ENCODE measurements at regions not wholly inside any gene's neighbourhood (a gene's known extent, or its start where the extent isn't known, plus 50 kb on each side); places are given as distances from the start of the nearest gene placed in this dataset.

- TF ChIP-seq, protein P1, sequence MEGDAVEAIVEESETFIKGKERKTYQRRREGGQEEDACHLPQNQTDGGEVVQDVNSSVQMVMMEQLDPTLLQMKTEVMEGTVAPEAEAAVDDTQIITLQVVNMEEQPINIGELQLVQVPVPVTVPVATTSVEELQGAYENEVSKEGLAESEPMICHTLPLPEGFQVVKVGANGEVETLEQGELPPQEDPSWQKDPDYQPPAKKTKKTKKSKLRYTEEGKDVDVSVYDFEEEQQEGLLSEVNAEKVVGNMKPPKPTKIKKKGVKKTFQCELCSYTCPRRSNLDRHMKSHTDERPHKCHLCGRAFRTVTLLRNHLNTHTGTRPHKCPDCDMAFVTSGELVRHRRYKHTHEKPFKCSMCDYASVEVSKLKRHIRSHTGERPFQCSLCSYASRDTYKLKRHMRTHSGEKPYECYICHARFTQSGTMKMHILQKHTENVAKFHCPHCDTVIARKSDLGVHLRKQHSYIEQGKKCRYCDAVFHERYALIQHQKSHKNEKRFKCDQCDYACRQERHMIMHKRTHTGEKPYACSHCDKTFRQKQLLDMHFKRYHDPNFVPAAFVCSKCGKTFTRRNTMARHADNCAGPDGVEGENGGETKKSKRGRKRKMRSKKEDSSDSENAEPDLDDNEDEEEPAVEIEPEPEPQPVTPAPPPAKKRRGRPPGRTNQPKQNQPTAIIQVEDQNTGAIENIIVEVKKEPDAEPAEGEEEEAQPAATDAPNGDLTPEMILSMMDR (optimal IDR thresholded peaks at IDR 0.05 in 1 of 3, IDR thresholded peaks at IDR 0.05 in 1 of 3, conservative IDR thresholded peaks at IDR 0.05 in 1 of 3; ENCODE audit: extremely low read depth in 1 of 3, insufficient read depth in 2 of 3, low read length in 3 of 3): no peak
- no peak for TF ChIP-seq EZH2 (IDR thresholded peaks at IDR 0.05; ENCODE audit: low read length)
These were observed 53.4 kb upstream of the IBSP start for GRCh38 chr4:87746001-87746400.

Measured in keratinocyte (primary cell).